WTC11 (cell line): ENCODE measurements at regions not wholly inside any gene's neighbourhood (a gene's known extent, or its start where the extent isn't known, plus 50 kb on each side); places are given as distances from the start of the nearest gene placed in this dataset.

Experiments
- ATAC-seq: fragments of 200-7000 bp; cut with Tn5 transposase; 2 replicates; pipeline ENCODE4 v1.10.0; 2021; ENCODE audit warnings: mild to moderate bottlenecking, moderate library complexity
- CTCF ChIA-PET: fragments of 300-600 bp; sonication (Branson Sonifier 250); formaldehyde crosslinking; loops from one replicate; lab custom pipeline; 2021; ENCODE audit warnings: antibody characterized with exemption; lab: Charles Lee
- POLR2A ChIA-PET: fragments of 350-600 bp; sonication (Branson Sonifier 250); formaldehyde crosslinking; loops from one replicate; lab custom pipeline; 2021; ENCODE audit warnings: antibody characterized with exemption; lab: Charles Lee
- DNase-seq: peaks from one replicate; pipeline ENCODE4 v3.0.0; 2021; ENCODE audit warnings: low spot score
- H3K27ac Mint-ChIP-seq: 2 replicates; pipeline ENCODE4 v1.8.0; 2021; ENCODE audit warnings: mixed read lengths
- H3K27me3 Mint-ChIP-seq: 2 replicates; pipeline ENCODE4 v1.8.0; 2021; ENCODE audit warnings: low read depth, mild to moderate bottlenecking, moderate library complexity, mixed read lengths
- H3K36me3 Mint-ChIP-seq: 2 replicates; pipeline ENCODE4 v1.8.0; 2021; ENCODE audit warnings: mixed read lengths
- H3K4me1 Mint-ChIP-seq: 2 replicates; pipeline ENCODE4 v1.8.0; 2022; ENCODE audit warnings: mixed read lengths
- H3K4me3 Mint-ChIP-seq: 2 replicates; pipeline ENCODE4 v1.8.0; 2021; ENCODE audit warnings: mild to moderate bottlenecking, moderate library complexity, mixed read lengths
- H3K9me3 Mint-ChIP-seq: 2 replicates; pipeline ENCODE4 v1.8.0; 2021; ENCODE audit warnings: mixed read lengths
- CREB1 ChIP-seq: sonication (generic); formaldehyde crosslinking; IDR thresholded peaks from 2 replicates; pipeline ENCODE4 v1.8.0; 2023; ENCODE audit warnings: mild to moderate bottlenecking, missing genetic modification reagents
- CREM ChIP-seq: sonication (generic); formaldehyde crosslinking; IDR thresholded peaks from 2 replicates; pipeline ENCODE4 v1.8.1; 2022; ENCODE audit warnings: mild to moderate bottlenecking, missing genetic modification reagents, moderate library complexity
- EMX1 ChIP-seq: fragments of 250-450 bp; sonication (Bioruptor Pico); IDR thresholded peaks from 2 replicates; pipeline ENCODE4 v1.8.0; 2021; ENCODE audit warnings: mild to moderate bottlenecking
- JAZF1 ChIP-seq: fragments of 250-450 bp; sonication (Bioruptor Pico); IDR thresholded peaks from 2 replicates; pipeline ENCODE4 v1.9.0; 2021; ENCODE audit warnings: moderate library complexity, mild to moderate bottlenecking, inconsistent platforms
- MXD4 ChIP-seq: fragments of 250-450 bp; sonication (Bioruptor Pico); IDR thresholded peaks from 2 replicates; pipeline ENCODE4 v1.8.0; 2021; ENCODE audit warnings: mild to moderate bottlenecking, moderate library complexity, borderline replicate concordance
- NFATC4 ChIP-seq: fragments of 250-450 bp; sonication (Bioruptor Pico); IDR thresholded peaks from 2 replicates; pipeline ENCODE4 v1.9.0; 2021; ENCODE audit warnings: mild to moderate bottlenecking
- PRRX2 ChIP-seq: fragments of 250-450 bp; sonication (Bioruptor Pico); IDR thresholded peaks from 2 replicates; pipeline ENCODE4 v1.8.0; 2021; ENCODE audit warnings: mild to moderate bottlenecking
- SMAD3 ChIP-seq: sonication (generic); formaldehyde crosslinking; IDR thresholded peaks from 2 replicates; pipeline ENCODE4 v1.8.0; 2022; ENCODE audit warnings: missing genetic modification reagents, mild to moderate bottlenecking, borderline replicate concordance
- SMAD4 ChIP-seq: sonication (generic); formaldehyde crosslinking; IDR thresholded peaks from 2 replicates; pipeline ENCODE4 v1.8.0; 2022; ENCODE audit warnings: mild to moderate bottlenecking, missing genetic modification reagents
- ZBTB21 ChIP-seq: sonication (generic); formaldehyde crosslinking; IDR thresholded peaks from 2 replicates; pipeline ENCODE4 v1.8.1; 2023; ENCODE audit warnings: mild to moderate bottlenecking, missing genetic modification reagents, borderline replicate concordance
- ZNF121 ChIP-seq: sonication (generic); formaldehyde crosslinking; IDR thresholded peaks from 2 replicates; pipeline ENCODE4 v1.8.0; 2023; ENCODE audit warnings: missing genetic modification reagents
- ZNF396 ChIP-seq: fragments of 250-450 bp; sonication (Bioruptor Pico); IDR thresholded peaks from 2 replicates; pipeline ENCODE4 v1.8.0; 2021; ENCODE audit warnings: mild to moderate bottlenecking, moderate library complexity, borderline replicate concordance
- TF ChIP-seq, protein P1 (sequence below): sonication (generic); formaldehyde crosslinking; IDR thresholded peaks from 2 replicates; pipeline ENCODE4 v1.8.1; 2023; ENCODE audit warnings: mild to moderate bottlenecking, moderate library complexity, missing genetic modification reagents
- TF ChIP-seq, protein P2 (sequence below): sonication (generic); formaldehyde crosslinking; IDR thresholded peaks from 2 replicates; pipeline ENCODE4 v1.8.0; 2022; ENCODE audit warnings: missing genetic modification reagents
- TF ChIP-seq, protein P3 (sequence below): fragments of 250-450 bp; sonication (Bioruptor Pico); IDR thresholded peaks from 2 replicates; pipeline ENCODE4 v2.1.2; 2022; ENCODE audit warnings: mild to moderate bottlenecking, moderate library complexity
- TF ChIP-seq, protein P4 (sequence below): sonication (generic); formaldehyde crosslinking; IDR thresholded peaks from 2 replicates; pipeline ENCODE4 v1.8.0; 2023; ENCODE audit warnings: missing genetic modification reagents, mild to moderate bottlenecking, borderline replicate concordance
- TF ChIP-seq, protein P5 (sequence below): fragments of 250-450 bp; sonication (Bioruptor Pico); IDR thresholded peaks from 2 replicates; pipeline ENCODE4 v1.9.0; 2021; ENCODE audit warnings: mild to moderate bottlenecking, borderline replicate concordance
- TF ChIP-seq, protein P6 (sequence below): sonication (generic); formaldehyde crosslinking; IDR thresholded peaks from 2 replicates; pipeline ENCODE4 v1.8.1; 2023; ENCODE audit warnings: mild to moderate bottlenecking, missing genetic modification reagents, moderate library complexity

DNA sequence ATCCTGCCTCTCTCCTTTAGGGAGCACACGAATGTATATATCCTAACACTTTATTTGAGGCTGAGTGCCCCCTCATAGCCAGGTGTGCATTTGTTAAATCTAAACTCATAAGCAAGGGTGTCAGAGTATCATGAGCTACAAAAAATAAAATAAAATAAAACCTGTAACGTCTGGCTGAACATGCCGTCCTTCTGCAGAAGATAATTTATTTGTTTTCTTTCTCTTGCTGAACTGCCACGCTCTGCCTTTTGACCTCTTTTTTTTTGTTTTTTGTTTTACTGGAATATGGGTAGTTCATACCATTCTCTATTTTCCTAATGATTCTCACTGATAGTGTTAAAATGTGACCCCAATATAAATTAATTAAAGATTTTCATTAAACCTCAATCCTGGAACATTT, 117.7 kb upstream of the MPDZ start:
- H3K4me1 Mint-ChIP-seq: no peaks in the 10 kb centered on the region
- H3K36me3 Mint-ChIP-seq: 0 out of 2 replicates have a peak, but pooled peaks cover 2% of the 10 kb centered on the region
- POLR2A ChIA-PET: no interaction called here
- no peak for DNase-seq
- no peak overlapping the region for H3K27ac Mint-ChIP-seq
- no peaks in the 10 kb centered on the region for H3K27me3 Mint-ChIP-seq
- peaks cover 10% of the 10 kb centered on the region for H3K9me3 Mint-ChIP-seq
- ATAC-seq: no peak
- H3K4me3 Mint-ChIP-seq: no peak overlapping the region
- CTCF ChIA-PET: no interaction called here
- no peak for TF ChIP-seq ZNF396 (CRISPR knock-in tag)
- no peak for TF ChIP-seq CREM
- TF ChIP-seq, protein P1, sequence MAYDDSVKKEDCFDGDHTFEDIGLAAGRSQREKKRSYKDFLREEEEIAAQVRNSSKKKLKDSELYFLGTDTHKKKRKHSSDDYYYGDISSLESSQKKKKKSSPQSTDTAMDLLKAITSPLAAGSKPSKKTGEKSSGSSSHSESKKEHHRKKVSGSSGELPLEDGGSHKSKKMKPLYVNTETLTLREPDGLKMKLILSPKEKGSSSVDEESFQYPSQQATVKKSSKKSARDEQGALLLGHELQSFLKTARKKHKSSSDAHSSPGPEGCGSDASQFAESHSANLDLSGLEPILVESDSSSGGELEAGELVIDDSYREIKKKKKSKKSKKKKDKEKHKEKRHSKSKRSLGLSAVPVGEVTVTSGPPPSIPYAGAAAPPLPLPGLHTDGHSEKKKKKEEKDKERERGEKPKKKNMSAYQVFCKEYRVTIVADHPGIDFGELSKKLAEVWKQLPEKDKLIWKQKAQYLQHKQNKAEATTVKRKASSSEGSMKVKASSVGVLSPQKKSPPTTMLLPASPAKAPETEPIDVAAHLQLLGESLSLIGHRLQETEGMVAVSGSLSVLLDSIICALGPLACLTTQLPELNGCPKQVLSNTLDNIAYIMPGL: no peak
- no peak for TF ChIP-seq ZBTB21
- no peak for TF ChIP-seq JAZF1
- TF ChIP-seq, protein P2, sequence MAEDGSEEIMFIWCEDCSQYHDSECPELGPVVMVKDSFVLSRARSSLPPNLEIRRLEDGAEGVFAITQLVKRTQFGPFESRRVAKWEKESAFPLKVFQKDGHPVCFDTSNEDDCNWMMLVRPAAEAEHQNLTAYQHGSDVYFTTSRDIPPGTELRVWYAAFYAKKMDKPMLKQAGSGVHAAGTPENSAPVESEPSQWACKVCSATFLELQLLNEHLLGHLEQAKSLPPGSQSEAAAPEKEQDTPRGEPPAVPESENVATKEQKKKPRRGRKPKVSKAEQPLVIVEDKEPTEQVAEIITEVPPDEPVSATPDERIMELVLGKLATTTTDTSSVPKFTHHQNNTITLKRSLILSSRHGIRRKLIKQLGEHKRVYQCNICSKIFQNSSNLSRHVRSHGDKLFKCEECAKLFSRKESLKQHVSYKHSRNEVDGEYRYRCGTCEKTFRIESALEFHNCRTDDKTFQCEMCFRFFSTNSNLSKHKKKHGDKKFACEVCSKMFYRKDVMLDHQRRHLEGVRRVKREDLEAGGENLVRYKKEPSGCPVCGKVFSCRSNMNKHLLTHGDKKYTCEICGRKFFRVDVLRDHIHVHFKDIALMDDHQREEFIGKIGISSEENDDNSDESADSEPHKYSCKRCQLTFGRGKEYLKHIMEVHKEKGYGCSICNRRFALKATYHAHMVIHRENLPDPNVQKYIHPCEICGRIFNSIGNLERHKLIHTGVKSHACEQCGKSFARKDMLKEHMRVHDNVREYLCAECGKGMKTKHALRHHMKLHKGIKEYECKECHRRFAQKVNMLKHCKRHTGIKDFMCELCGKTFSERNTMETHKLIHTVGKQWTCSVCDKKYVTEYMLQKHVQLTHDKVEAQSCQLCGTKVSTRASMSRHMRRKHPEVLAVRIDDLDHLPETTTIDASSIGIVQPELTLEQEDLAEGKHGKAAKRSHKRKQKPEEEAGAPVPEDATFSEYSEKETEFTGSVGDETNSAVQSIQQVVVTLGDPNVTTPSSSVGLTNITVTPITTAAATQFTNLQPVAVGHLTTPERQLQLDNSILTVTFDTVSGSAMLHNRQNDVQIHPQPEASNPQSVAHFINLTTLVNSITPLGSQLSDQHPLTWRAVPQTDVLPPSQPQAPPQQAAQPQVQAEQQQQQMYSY (CRISPR knock-in tag): no peak
- TF ChIP-seq, protein P3, sequence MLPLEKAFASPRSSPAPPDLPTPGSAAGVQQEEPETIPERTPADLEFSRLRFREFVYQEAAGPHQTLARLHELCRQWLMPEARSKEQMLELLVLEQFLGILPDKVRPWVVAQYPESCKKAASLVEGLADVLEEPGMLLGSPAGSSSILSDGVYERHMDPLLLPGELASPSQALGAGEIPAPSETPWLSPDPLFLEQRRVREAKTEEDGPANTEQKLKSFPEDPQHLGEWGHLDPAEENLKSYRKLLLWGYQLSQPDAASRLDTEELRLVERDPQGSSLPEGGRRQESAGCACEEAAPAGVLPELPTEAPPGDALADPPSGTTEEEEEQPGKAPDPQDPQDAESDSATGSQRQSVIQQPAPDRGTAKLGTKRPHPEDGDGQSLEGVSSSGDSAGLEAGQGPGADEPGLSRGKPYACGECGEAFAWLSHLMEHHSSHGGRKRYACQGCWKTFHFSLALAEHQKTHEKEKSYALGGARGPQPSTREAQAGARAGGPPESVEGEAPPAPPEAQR: no peak
- TF ChIP-seq ZNF121: no peak
- TF ChIP-seq NFATC4 (CRISPR knock-in tag): no peak
- TF ChIP-seq, protein P4, sequence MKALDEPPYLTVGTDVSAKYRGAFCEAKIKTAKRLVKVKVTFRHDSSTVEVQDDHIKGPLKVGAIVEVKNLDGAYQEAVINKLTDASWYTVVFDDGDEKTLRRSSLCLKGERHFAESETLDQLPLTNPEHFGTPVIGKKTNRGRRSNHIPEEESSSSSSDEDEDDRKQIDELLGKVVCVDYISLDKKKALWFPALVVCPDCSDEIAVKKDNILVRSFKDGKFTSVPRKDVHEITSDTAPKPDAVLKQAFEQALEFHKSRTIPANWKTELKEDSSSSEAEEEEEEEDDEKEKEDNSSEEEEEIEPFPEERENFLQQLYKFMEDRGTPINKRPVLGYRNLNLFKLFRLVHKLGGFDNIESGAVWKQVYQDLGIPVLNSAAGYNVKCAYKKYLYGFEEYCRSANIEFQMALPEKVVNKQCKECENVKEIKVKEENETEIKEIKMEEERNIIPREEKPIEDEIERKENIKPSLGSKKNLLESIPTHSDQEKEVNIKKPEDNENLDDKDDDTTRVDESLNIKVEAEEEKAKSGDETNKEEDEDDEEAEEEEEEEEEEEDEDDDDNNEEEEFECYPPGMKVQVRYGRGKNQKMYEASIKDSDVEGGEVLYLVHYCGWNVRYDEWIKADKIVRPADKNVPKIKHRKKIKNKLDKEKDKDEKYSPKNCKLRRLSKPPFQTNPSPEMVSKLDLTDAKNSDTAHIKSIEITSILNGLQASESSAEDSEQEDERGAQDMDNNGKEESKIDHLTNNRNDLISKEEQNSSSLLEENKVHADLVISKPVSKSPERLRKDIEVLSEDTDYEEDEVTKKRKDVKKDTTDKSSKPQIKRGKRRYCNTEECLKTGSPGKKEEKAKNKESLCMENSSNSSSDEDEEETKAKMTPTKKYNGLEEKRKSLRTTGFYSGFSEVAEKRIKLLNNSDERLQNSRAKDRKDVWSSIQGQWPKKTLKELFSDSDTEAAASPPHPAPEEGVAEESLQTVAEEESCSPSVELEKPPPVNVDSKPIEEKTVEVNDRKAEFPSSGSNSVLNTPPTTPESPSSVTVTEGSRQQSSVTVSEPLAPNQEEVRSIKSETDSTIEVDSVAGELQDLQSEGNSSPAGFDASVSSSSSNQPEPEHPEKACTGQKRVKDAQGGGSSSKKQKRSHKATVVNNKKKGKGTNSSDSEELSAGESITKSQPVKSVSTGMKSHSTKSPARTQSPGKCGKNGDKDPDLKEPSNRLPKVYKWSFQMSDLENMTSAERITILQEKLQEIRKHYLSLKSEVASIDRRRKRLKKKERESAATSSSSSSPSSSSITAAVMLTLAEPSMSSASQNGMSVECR: no peak

DNA sequence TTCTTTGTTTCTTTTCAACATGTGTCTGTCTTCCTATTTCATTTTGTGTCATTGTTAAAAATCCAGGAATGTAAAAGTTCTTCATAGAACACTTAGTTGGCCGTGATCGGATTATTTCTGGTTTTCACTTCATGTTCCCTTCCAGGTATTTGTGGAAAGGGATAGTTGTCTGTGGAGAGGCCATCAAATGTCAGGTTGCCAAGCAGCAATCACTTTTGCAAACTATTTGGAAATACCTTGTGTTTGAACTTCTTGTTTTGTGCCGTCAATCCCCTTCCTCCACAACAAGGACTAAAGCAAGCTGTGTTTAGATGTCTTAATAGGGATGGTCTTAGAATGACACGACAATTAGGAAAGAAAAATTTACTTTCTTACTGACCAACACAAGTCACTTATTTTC, 116.9 kb upstream of the MPDZ start:
- DNase-seq (no peak), ATAC-seq (no peak)
- Mint-ChIP-seq H3K9me3 (peaks cover 18% of the 10 kb centered on the region), H3K4me3 (no peak overlapping the region), H3K4me1 (no peaks in the 10 kb centered on the region), H3K36me3 (peaks cover 8% of the 10 kb centered on the region; the same call in 1 of the 2 replicates), H3K27ac (no peak overlapping the region), H3K27me3 (no peaks in the 10 kb centered on the region; the same call in 1 of the 2 replicates)
- POLR2A ChIA-PET: no interaction called here
- CTCF ChIA-PET: no interaction called here
- TF ChIP-seq PRRX2 (no peak), MXD4 (CRISPR knock-in tag) (no peak), EMX1 (no peak), SMAD4 (CRISPR knock-in tag) (no peak), CREB1 (CRISPR knock-in tag) (no peak), SMAD3 (CRISPR knock-in tag) (no peak)
- TF ChIP-seq, protein P5, sequence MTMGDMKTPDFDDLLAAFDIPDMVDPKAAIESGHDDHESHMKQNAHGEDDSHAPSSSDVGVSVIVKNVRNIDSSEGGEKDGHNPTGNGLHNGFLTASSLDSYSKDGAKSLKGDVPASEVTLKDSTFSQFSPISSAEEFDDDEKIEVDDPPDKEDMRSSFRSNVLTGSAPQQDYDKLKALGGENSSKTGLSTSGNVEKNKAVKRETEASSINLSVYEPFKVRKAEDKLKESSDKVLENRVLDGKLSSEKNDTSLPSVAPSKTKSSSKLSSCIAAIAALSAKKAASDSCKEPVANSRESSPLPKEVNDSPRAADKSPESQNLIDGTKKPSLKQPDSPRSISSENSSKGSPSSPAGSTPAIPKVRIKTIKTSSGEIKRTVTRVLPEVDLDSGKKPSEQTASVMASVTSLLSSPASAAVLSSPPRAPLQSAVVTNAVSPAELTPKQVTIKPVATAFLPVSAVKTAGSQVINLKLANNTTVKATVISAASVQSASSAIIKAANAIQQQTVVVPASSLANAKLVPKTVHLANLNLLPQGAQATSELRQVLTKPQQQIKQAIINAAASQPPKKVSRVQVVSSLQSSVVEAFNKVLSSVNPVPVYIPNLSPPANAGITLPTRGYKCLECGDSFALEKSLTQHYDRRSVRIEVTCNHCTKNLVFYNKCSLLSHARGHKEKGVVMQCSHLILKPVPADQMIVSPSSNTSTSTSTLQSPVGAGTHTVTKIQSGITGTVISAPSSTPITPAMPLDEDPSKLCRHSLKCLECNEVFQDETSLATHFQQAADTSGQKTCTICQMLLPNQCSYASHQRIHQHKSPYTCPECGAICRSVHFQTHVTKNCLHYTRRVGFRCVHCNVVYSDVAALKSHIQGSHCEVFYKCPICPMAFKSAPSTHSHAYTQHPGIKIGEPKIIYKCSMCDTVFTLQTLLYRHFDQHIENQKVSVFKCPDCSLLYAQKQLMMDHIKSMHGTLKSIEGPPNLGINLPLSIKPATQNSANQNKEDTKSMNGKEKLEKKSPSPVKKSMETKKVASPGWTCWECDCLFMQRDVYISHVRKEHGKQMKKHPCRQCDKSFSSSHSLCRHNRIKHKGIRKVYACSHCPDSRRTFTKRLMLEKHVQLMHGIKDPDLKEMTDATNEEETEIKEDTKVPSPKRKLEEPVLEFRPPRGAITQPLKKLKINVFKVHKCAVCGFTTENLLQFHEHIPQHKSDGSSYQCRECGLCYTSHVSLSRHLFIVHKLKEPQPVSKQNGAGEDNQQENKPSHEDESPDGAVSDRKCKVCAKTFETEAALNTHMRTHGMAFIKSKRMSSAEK: no peak
- TF ChIP-seq, protein P6, sequence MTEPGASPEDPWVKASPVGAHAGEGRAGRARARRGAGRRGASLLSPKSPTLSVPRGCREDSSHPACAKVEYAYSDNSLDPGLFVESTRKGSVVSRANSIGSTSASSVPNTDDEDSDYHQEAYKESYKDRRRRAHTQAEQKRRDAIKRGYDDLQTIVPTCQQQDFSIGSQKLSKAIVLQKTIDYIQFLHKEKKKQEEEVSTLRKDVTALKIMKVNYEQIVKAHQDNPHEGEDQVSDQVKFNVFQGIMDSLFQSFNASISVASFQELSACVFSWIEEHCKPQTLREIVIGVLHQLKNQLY (CRISPR knock-in tag): no peak
